ENCODE measurements at regions not wholly inside any gene's neighbourhood (a gene's known extent, or its start where the extent isn't known, plus 50 kb on each side); places are given as distances from the start of the nearest gene placed in this dataset.

- in situ Hi-C loops (cut with HindIII; ENCODE audit: low sequenced_read_pairs): no loop called here
Measured at GRCh38 chr16:9521749-9522370, 430.4 kb downstream of the HAPSTR1 start.

DNA sequence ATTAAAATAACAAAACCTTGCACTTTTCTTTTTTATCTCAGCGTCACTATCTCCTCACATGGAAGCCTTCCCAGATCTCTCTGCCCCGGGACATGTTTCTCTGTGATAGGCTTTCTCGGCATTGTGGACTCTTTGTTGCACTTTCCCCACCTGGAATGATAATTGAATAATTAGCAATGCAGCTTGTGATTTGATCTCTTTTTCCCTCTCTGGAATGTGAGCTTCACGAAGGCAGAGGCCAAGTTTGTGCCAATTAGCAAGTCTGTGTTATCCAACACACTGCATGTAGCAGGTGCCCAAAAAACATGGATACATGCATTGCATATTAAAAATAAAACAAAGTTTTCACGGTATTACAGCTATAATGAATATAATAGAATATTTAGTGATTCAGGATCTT lies 431.2 kb downstream of the HAPSTR1 start:
- in situ Hi-C loops (cut with HindIII; ENCODE audit: low sequenced_read_pairs): no loop called here
- no peak for DNase-seq (ENCODE audit: low spot score)

More at GRCh38 chr16:9521749-9522370, 430.4 kb downstream of the HAPSTR1 start:
- no peak for DNase-seq (ENCODE audit: low spot score)

GRCh38 chr16:9523994-9524393 lies 432.6 kb downstream of the HAPSTR1 start:
- in situ Hi-C loops (cut with HindIII; ENCODE audit: low sequenced_read_pairs): no loop called here

GRCh38 chr16:9525037-9525436 lies 433.6 kb downstream of the HAPSTR1 start:
- DNase-seq (ENCODE audit: low spot score): no peak
- in situ Hi-C loops (cut with HindIII; ENCODE audit: low sequenced_read_pairs): no loop called here

More at GRCh38 chr16:9523994-9524393, 432.6 kb downstream of the HAPSTR1 start:
- no peak for DNase-seq (ENCODE audit: low spot score)

- DNase-seq (ENCODE audit: low spot score): no peak
- in situ Hi-C loops (cut with HindIII; ENCODE audit: low sequenced_read_pairs): no loop called here
Measured at GRCh38 chr16:9526791-9527190, 435.3 kb downstream of the HAPSTR1 start.

- in situ Hi-C loops (cut with HindIII; ENCODE audit: low sequenced_read_pairs): no loop called here
- DNase-seq (ENCODE audit: low spot score): no peak
Measured at GRCh38 chr16:9527976-9528375, 436.5 kb downstream of the HAPSTR1 start.

DNA sequence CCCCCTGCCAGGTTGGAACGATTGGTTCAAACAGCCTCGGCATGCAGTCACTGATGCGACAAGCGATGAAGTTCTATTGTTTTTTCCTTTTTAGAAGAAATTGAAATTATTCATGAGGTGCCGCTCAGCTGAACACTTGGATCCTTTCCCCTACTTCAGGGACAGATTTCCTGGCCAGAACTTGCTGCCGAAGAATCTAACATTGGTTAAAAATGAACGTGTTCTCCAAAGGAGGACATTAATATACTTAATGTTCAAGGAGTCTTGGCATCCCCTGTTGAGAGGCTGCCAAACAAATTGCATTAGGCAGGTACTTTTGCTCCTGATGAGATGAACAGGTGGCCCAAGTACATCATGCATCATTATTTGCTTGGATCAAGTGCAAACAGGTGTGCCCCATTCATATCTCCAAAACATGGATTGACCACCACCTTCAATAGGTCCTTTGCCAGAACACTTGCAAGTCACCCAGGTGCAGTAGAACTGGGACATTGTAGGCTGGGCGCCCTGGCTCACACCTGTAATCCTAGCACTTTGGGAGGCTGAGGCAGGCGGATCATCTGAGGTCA lies 437.2 kb downstream of the HAPSTR1 start:
- DNase-seq (ENCODE audit: low spot score): no peak
- in situ Hi-C loops (cut with HindIII; ENCODE audit: low sequenced_read_pairs): no loop called here

DNA sequence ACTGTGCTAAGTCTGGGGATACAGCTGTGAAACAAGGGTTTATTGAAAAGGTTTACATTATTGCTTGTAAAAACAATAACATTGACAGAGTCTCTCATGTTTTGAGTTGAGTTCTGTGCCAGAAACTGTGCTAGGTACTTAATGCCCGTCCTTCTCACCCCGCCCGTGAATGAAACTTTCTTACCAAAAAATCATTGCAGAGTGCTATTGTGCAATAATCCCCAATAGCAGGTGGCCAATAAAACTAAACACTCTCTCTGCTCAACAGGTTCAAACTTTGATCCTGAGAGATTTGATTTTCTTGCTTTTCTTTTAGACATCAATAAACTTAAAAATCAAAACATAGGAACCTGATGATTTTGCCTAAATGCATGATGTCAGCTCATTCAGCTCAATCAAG lies 441.6 kb downstream of the HAPSTR1 start:
- in situ Hi-C loops (cut with HindIII; ENCODE audit: low sequenced_read_pairs): no loop called here
- no peak for DNase-seq (ENCODE audit: low spot score)

DNA sequence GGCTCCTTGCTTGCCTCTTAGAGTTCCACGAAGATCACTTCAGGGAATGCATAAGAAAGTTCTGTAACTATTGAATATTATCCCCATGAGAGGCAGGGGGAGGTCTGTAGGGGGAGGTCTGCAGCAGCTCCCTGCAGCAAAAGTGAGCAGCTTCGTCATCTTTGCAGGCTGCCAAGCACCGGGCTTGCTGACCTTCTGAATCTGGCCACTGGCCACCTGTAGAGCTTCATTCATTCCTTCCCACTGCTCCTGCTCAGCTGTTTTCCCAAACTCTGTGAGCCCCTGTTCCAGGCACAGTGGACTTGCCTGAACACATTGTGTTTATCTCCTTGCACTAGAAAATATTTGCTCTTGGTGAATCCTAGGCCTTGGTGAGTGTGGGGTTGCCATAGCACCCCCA lies 443.3 kb downstream of the HAPSTR1 start:
- DNase-seq (ENCODE audit: low spot score): no peak
- in situ Hi-C loops (cut with HindIII; ENCODE audit: low sequenced_read_pairs): no loop called here

- no peak for DNase-seq (ENCODE audit: low spot score)
- in situ Hi-C loops (cut with HindIII; ENCODE audit: low sequenced_read_pairs): no loop called here
Measured at GRCh38 chr16:9536905-9537304, 445.5 kb downstream of the HAPSTR1 start.

DNA sequence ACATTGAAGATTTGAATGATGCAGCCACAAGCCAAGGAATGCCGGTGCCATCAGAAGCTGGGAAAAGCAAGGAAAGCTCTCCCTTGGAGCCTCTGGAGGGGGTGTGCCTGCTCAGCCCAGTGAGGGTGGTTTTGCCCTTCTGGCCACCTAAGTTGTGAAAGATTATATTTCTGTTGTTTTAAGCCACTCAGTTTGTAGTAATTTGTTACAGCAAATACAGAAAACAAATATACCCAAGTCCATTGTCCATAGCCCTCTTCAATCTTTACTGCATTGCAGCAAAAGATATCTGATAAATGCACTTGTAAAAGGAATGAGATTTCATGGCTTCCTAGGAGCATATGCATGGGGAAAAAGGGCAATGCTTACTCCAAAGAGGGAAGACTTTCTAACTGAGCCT lies 447.9 kb downstream of the HAPSTR1 start:
- in situ Hi-C loops (cut with HindIII; ENCODE audit: low sequenced_read_pairs): no loop called here
- no peak for DNase-seq (ENCODE audit: low spot score)

GRCh38 chr16:9541723-9542122 lies 450.3 kb downstream of the HAPSTR1 start:
- in situ Hi-C loops (cut with HindIII; ENCODE audit: low sequenced_read_pairs): no loop called here
- no peak for DNase-seq (ENCODE audit: low spot score)

GRCh38 chr16:9542165-9542755 lies 450.8 kb downstream of the HAPSTR1 start:
- no peak for DNase-seq (ENCODE audit: low spot score)
- in situ Hi-C loops (cut with HindIII; ENCODE audit: low sequenced_read_pairs): no loop called here

- DNase-seq (ENCODE audit: low spot score): no peak
- in situ Hi-C loops (cut with HindIII; ENCODE audit: low sequenced_read_pairs): no loop called here
Measured at GRCh38 chr16:9545522-9546437, 454.3 kb downstream of the HAPSTR1 start.

GRCh38 chr16:9546438-9546786 lies 455.0 kb downstream of the HAPSTR1 start:
- DNase-seq (ENCODE audit: low spot score): no peak
- in situ Hi-C loops (cut with HindIII; ENCODE audit: low sequenced_read_pairs): no loop called here

GRCh38 chr16:9549487-9549886 lies 458.0 kb downstream of the HAPSTR1 start:
- in situ Hi-C loops (cut with HindIII; ENCODE audit: low sequenced_read_pairs): no loop called here
- DNase-seq (ENCODE audit: low spot score): no peak

- DNase-seq (ENCODE audit: low spot score): no peak
- in situ Hi-C loops (cut with HindIII; ENCODE audit: low sequenced_read_pairs): no loop called here
Measured at GRCh38 chr16:9555051-9555450, 463.6 kb downstream of the HAPSTR1 start.

DNA sequence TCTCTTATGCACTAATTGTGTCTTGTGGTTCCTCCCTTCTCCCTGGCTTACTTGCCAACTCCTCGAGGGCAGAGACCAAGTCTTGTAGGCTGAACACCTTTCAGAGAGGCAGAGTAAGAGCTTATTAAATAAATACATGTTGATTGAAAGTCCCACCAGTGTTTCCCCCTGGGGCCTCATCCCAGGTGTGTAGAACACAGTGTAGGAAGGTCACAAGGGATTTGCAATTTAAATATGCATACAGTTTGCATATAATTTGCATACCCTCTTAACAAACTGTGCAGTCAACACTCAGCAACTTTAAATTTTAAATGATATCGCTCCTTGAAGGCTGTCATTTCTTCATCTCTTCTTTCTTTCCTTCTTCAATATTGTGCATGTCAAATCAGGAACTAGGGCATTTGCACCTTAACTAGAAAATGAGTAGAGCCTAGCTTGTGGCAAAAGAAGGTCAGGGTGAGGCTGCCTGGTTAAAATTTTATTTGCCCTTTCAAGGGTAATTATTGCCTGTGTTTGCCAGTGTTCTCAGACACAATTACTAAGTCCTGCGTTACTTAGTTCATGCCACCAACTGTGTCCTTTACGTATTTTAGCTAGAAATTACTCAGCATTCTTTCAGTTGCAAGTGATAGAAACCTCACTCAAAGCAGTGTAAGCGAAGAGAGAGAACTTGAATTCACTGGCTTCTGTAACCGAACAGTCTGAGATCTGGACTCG lies 465.7 kb downstream of the HAPSTR1 start:
- in situ Hi-C loops (cut with HindIII; ENCODE audit: low sequenced_read_pairs): no loop called here
- DNase-seq (ENCODE audit: low spot score): no peak

DNA sequence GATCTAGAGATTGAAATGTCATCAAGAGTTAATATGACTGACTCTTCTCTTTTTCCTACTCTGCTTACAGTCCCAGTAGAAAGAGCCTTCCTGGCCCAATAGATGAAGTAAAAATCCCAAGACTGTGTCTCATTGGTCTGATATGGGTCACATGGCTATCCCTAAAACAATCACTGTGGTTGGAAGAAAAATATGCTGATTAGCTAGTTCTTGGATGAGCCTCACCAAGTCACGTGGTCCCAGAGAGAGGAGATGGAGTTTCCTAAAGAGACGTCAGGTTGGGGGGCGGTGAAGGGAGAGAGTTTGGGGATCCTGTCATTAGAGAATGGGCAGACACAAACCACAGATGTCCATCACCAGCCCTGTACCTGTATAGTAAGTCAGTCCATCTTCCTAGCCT lies 466.3 kb downstream of the HAPSTR1 start:
- DNase-seq (ENCODE audit: low spot score): no peak
- in situ Hi-C loops (cut with HindIII; ENCODE audit: low sequenced_read_pairs): no loop called here
